ENCODE measurements at regions not wholly inside any gene's neighbourhood (a gene's known extent, or its start where the extent isn't known, plus 50 kb on each side); places are given as distances from the start of the nearest gene placed in this dataset.

DNA sequence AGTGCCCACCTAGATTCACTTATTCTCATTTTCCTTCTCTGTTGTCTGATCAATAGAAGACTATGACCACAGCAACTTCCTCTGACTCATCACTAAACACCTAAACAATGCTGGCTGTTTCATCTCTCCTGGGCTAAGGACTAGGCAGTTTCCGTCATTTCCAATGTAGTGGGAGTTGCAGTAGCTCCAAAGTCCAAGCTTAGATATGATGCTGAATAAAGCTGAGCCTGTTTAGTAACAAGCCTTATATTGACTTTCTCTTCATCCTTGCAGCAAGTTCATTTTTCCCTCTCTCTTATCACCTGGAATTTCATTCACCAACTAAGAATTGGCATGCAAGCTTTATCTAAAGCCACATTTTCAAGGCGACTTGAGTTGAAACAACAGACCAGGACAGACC lies 53.5 kb upstream of the PCDH9 start:
- Mint-ChIP-seq H3K27ac (ENCODE audit: unreplicated experiment) (no peak overlapping the region), H3K4me1 (ENCODE audit: low read depth) (peaks cover 9% of the 10 kb centered on the region), H3K27me3 (ENCODE audit: low read depth) (no peaks in the 10 kb centered on the region), H3K9me3 (ENCODE audit: low read depth) (no peaks in the 10 kb centered on the region), H3K4me3 (ENCODE audit: unreplicated experiment) (no peak overlapping the region), H3K36me3 (ENCODE audit: low read depth) (no peaks in the 10 kb centered on the region)
- no peak for TF ChIP-seq CTCF (IDR thresholded peaks at IDR 0.05)
- DNase-seq (ENCODE audit: low spot score) = no peak

- no peak overlapping the region for H3K27ac Mint-ChIP-seq (ENCODE audit: unreplicated experiment)
- no peak for TF ChIP-seq CTCF (IDR thresholded peaks at IDR 0.05)
- H3K27me3 Mint-ChIP-seq (ENCODE audit: low read depth) = no peaks in the 10 kb centered on the region
- DNase-seq (ENCODE audit: low spot score) = no peak
- no peaks in the 10 kb centered on the region for H3K36me3 Mint-ChIP-seq (ENCODE audit: low read depth)
- peaks cover 2% of the 10 kb centered on the region for H3K9me3 Mint-ChIP-seq (ENCODE audit: low read depth)
- no peak overlapping the region for H3K4me3 Mint-ChIP-seq (ENCODE audit: unreplicated experiment)
- H3K4me1 Mint-ChIP-seq (ENCODE audit: low read depth) = peaks cover 27% of the 10 kb centered on the region
Measured at GRCh38 chr13:67281466-67281865, 51.3 kb upstream of the PCDH9 start.
